Left cardiac atrium (tissue), 4 donors: ENCODE measurements at regions not wholly inside any gene's neighbourhood (a gene's known extent, or its start where the extent isn't known, plus 50 kb on each side); places are given as distances from the start of the nearest gene placed in this dataset.
"Not testable (repeated sequence)": the region's sequence is repeated elsewhere in the genome, so short reads cannot be mapped to it uniquely, and the experiment has no call there.

ENCODE experiments used
- ATAC-seq, 2 donors: fragments of 200-7000 bp; cut with Tn5 transposase; one replicate each; pipeline ENCODE4 v1.9.1; 2020; ENCODE audit warnings: mild to moderate bottlenecking in 2 of 2, moderate library complexity in 2 of 2
- DNase-seq: peaks from one replicate; pipeline ENCODE4 v3.0.0-alpha.2; 2020
- intact Hi-C, 2 donors: fragments of 100-400 bp; cut with DNase I; formaldehyde crosslinking; loops; one replicate each; pipeline versions ENCODE4 v1.14.1 to v1.15.1; 2022 to 2023
- donor health status: DM: no; HTN: yes; CAD: no.
- donor health status: DM: no; HTN: yes; CAD: no; lungs with severe emphysema.
- donor health status: DM: yes; HTN: yes; CAD: no.
- donor health status: Dilated cardiomyopathy.

GRCh38 chr17:53234138-53234537 is 588.6 kb upstream of the KIF2B start:
- DNase-seq: no peak
- ATAC-seq: no peak
- intact Hi-C loops: no loop called here

- DNase-seq: no peak
- intact Hi-C loops: no loop called here
- ATAC-seq: no peak
Observed at GRCh38 chr17:53227514-53227913, 595.2 kb upstream of the KIF2B start.

- DNase-seq: no peak
- ATAC-seq: no peak
- intact Hi-C loops: no loop called here
Observed at GRCh38 chr17:53227111-53227510, 595.6 kb upstream of the KIF2B start.

- DNase-seq (no peak), ATAC-seq (no peak)
- intact Hi-C loops: no loop called here
Observed at GRCh38 chr17:53219821-53220220, 602.9 kb upstream of the KIF2B start.

- intact Hi-C loops: no loop called here
- ATAC-seq (no peak), DNase-seq (no peak)
Observed at GRCh38 chr17:53218723-53219122, 604.0 kb upstream of the KIF2B start.

- ATAC-seq (no peak), DNase-seq (no peak)
- intact Hi-C loops: no loop called here
Observed at GRCh38 chr17:53217311-53217710, 605.4 kb upstream of the KIF2B start.

GRCh38 chr17:53208935-53209334 is 613.8 kb upstream of the KIF2B start:
- ATAC-seq, intact Hi-C loops: not testable (repeated sequence)

GRCh38 chr17:53193044-53193443 is 629.7 kb upstream of the KIF2B start:
- DNase-seq (no peak), ATAC-seq (no peak)
- intact Hi-C loops: no loop called here

More at GRCh38 chr17:53208935-53209334, 613.8 kb upstream of the KIF2B start:
- not testable (repeated sequence) for DNase-seq

GRCh38 chr17:53191878-53192277 is 630.8 kb upstream of the KIF2B start:
- ATAC-seq (no peak), DNase-seq (no peak)
- intact Hi-C loops: no loop called here

GRCh38 chr17:53186001-53186400 is 636.7 kb upstream of the KIF2B start:
- intact Hi-C loops: no loop called here
- ATAC-seq (no peak), DNase-seq (no peak)

GRCh38 chr17:53176629-53177028 is 646.1 kb upstream of the KIF2B start:
- DNase-seq (no peak), ATAC-seq (no peak)
- intact Hi-C loops: no loop called here

- intact Hi-C loops: no loop called here
- ATAC-seq (no peak), DNase-seq (no peak)
Observed at GRCh38 chr17:53168413-53168812, 654.3 kb upstream of the KIF2B start.

GRCh38 chr17:53166731-53167130 is 656.0 kb upstream of the KIF2B start:
- ATAC-seq (no peak), DNase-seq (no peak)
- intact Hi-C loops: no loop called here

- intact Hi-C loops: no loop called here
- ATAC-seq (no peak), DNase-seq (no peak)
Observed at GRCh38 chr17:53150101-53150698, 672.5 kb upstream of the KIF2B start.

GRCh38 chr17:53149316-53149715 is 673.4 kb upstream of the KIF2B start:
- DNase-seq (no peak), ATAC-seq (no peak)
- intact Hi-C loops: no loop called here

GRCh38 chr17:53148058-53148457 is 674.7 kb upstream of the KIF2B start:
- ATAC-seq: no peak
- no peak for DNase-seq
- intact Hi-C loops: no loop called here

- no peak for ATAC-seq
- intact Hi-C loops: no loop called here
- no peak for DNase-seq
Observed at GRCh38 chr17:53142890-53143289, 679.8 kb upstream of the KIF2B start.

- no peak for DNase-seq
- no peak for ATAC-seq
- intact Hi-C loops: no loop called here
Observed at GRCh38 chr17:53141731-53142130, 681.0 kb upstream of the KIF2B start.

GRCh38 chr17:53141280-53141679 is 681.4 kb upstream of the KIF2B start:
- DNase-seq: no peak
- intact Hi-C loops: no loop called here
- no peak for ATAC-seq

GRCh38 chr17:53137869-53138268 is 684.9 kb upstream of the KIF2B start:
- ATAC-seq: no peak
- DNase-seq: no peak
- intact Hi-C loops: no loop called here

GRCh38 chr17:53135969-53136368 is 686.8 kb upstream of the KIF2B start:
- DNase-seq (no peak), ATAC-seq (no peak)
- intact Hi-C loops: no loop called here

- DNase-seq (no peak), ATAC-seq (no peak)
- intact Hi-C loops: no loop called here
Observed at GRCh38 chr17:53134548-53134947, 688.2 kb upstream of the KIF2B start.
